Fibroblast of skin of left quadriceps (primary cell): ENCODE measurements at regions not wholly inside any gene's neighbourhood (a gene's known extent, or its start where the extent isn't known, plus 50 kb on each side); places are given as distances from the start of the nearest gene placed in this dataset.
A peak's percentile ranks its signal among the peaks of the same experiment; 100 is the strongest.
"Not testable (repeated sequence)": the region's sequence is repeated elsewhere in the genome, so short reads cannot be mapped to it uniquely, and the experiment has no call there.

Source experiments
- DNase-seq, 2 experiments: peaks; one replicate each; pipeline ENCODE4 v3.0.0-alpha.2; 2013; ENCODE audit warnings: low read depth in 2 of 2

DNA sequence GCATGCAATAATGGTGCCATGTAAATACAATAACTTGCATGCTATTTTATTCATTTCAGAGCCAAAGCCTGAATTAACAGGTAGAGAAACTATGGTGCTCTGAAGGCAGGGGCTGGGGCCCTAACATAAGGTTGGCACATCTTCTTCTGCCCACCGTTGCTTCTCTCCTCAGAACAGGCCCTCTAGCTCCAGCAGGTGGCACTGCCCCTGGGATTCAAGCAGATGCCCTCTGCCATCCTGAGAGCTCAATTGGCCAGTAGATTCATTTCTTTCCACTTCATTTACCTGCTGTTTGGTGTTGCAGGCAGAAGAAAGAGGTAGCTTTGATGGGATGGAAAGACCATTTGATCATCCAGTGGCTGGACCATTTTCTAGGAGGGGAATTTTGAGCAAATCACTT is 130.5 kb downstream of the FOXB1 start:
- DNase-seq, result no peak

DNA sequence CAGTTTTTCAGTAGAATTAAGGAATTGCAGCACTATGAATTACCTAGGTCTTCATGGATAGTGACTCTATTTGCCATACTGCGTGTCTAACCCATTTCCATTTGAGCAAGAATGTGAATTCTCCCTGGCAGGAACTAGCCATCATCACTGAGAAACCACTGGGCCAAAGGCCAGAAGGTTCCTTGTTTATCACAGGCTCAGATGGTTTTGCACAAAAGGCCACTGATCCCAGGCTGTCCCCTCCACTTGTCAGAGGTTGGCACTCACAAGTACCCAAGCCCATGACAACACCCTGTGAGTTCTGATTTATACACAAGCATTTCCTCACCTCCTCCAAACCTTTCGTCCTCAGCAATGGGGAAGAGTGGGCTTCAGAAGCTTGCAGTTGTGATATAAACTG is 131.8 kb downstream of the FOXB1 start:
- DNase-seq, result no peak

DNA sequence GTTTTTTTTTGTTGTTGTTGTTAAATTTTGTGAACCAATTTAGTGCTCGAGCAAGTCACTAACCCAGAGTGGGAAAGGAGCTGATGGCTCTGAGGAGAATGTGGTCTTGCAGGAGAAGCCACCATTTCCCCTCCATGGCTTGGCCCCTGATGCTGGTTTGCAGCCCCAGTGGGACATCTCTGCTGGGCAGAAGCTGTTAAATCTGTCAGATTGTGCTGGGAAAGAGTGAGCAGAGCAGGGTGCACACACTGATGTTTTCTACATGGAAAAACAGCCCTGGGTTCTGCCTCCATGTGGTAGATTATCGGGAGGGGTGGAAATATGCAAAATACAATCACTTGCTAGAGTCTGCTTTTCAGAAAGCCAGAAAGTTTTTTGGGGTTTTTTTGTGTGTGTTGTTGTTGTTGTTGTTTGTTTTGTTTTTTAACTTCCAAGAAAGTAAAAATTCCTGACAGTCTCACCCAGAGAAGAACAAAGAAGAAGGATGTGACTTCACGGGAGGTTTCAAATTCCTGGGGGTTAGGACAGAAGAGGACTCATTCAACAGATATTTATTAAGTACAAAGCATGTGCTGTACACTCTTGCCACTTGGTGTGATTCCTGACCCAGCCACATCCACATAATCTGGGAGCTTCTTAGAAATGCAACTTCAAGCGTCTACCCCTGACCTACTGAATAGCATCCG is 133.7 kb downstream of the FOXB1 start:
- peak; percentile 22 to 25 for DNase-seq

DNA sequence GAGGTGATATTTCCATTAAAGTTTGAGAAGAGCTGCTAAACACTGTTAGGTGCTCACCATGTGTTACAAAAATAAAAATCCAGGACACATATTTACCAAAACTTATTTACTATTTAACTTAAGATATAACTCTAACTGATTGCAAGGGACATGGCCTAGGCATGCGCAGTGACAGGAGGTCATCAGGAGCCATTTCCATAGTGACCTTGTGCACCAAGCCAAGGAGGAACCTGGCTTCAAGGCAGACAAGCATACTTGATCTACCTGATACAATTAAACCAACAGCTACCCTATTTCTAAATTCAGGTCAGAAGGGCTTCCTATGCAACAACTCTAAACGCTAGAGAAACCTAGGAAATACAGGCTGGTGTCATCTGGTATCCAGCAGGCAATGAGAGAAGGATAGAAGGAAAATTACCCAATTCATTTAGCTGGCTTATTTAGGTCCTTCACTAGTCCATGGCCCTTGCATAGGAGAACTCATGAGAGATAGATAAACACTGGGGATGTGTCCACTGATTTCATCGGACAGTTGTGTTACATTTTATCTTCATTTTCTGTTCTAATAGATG is 134.4 kb downstream of the FOXB1 start:
- no peak for DNase-seq

DNA sequence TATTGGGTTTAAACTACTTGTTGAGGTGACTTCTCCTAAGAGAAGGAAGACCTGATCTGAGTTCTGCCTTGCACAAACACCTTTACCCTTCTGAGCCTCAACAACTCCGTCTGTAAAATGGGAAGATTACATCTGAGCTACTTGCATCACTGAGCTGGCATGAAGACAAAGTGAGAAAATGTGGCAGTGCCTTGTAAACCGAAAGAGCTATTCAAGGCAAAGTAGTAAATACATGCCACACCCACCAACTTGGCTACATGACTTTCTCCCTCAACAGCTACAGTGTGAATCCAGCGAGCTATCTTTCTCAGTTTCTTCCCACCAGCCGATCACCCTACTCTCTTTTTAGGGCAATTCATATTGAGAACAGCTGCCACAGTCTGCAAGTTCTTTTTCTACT is 148.3 kb downstream of the FOXB1 start:
- DNase-seq, result no peak

DNA sequence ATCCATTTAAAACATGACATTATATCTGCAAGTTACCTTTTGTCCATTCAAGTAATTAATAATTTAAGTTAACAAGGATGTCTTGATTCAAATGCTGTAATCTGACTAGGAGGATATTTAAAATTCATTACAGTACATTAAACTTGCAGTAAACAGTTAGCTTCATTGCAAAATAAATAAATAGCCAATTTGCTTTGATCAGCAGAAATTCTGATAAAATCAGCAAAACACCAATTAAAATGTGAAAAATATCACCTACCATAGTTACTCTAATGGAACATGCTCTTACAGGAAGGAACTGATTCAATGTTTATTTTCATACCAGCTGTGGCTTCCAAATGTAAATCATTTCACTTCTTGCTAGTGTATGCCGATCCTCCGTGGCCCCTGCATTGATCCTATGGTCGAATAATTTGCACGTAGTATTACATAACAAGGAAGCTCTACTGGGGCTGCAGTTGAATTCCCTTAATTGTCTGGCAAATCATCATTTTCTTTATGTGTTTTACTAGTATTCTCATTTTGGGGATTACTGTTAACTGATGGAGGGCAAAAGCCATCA is 150.7 kb downstream of the FOXB1 start:
- no peak for DNase-seq

DNA sequence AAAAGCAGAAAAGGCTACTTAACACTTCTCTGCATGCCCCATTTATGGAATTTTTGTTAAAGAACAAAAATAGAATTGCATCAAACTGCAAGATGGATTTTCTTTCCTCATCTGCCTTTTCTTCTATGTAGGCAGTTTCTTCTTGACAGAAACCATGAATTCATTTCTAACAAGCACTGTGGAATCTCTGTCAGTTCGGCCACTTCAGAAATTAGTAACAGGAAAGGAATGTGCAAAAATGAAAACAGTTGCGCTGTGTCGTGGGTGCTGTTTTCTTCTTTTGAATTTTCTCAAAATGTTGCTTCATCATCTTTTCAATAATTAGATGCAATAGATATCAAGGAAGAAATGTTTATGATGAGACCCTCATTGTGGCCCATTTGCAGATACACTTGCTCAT is 151.6 kb downstream of the FOXB1 start:
- peak; percentile 31 to 39 for DNase-seq

DNA sequence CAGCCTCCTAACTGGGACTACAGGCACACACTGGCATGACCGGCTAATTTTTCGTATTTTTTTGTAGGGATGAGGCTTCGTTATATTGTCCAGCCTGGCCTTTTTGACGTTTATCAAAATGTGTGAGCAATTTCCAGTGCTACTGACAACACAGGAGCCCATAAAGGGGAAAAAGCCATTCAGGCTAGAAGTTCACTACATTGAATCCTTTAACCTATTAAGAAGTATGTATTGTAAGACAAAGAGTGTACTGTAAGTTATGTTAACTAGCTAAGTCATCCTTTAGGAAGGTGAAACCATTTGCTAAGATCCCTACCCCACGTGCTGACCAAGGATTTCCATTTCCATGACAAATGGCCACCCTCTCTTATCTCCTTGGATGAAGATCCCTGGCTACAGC is 156.8 kb downstream of the FOXB1 start:
- no peak for DNase-seq

DNA sequence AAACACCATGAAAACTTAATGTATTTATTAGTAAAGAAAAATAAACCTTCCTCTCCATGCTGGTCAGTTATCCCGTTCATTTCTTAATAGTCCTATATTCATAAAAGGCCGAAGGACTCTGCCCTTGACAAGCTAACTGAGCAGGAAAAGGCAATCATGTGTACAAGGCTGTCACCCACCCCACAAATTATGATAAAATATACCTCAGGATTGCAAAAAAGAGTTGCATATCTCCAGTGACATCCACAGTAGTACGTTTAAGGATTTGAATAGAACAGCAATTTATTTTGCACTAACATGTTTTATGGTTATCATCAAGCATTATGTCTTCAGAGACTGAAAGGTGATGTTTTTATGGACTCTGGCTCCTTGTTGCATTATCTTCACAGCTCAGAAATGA is 157.6 kb downstream of the FOXB1 start:
- no peak for DNase-seq

DNA sequence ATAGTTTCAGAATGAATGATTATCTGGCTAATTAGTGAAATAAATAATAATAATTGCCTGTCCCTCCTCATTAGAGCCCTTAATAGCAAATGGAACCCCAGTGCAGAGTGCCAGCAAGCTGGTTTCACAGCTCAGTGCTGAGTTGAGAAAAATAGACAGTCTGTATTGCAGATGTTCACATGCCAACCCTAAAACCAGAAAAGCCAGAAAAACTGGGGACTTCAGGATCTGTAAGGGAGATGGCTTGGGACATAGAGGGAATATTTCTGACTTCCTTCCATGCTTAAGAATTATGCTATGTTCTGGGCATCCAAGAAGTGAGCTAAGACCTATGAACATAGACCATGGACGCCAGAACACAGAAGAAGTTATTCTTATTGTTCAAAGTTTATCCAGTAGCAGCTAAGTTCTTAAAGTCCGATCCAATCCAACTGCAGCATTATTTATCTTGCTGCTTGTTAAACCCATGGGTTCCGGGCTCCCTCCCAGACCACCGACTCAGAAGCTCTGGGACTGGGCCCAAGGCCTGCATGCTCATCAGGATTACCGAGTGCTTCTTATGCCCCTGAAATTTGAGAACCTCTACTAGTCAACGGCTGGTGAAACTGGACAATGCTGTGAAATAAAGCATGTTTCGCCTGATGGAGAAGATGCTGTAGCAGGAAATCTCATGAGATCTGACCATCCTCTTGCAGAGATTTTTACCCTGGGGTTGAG is 158.3 kb downstream of the FOXB1 start:
- DNase-seq, result no peak

DNA sequence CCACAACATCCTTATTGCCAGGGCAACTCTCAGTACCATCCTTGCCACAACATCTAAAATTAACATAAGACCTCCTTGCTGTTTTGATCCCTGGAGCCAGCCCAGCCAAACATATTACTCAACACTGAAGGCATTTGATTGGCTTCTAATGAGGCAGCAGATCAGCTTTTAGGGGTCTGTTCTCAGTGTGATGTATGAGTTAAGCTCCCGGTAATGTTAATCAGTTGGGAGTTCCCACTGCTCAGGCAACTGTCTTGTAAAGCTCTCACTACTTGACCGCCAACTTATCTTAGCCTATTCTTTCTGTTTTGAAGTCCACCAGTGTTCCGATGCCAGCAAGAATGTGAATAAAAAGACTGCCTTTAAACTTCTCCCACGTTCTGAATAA is 158.9 kb downstream of the FOXB1 start:
- no peak for DNase-seq

DNA sequence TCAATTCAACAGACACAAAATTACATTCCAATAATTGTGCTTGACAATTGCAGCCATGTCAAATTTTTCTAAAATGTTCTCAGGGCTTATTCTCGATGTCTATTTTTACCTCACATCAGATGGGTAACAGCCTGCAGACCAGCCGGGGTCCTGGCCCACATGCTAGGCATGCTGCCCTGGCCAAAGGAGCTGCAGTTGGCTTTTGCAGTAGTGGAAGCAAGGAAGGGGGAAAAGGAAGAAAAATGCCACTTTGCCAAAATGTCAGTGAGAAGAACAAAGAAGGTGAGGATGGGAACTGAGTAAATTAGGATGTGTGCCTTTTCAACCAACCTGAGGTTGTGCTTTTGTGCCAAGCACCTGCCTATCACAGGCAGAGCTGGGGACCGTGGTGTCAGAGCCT is 161.0 kb downstream of the FOXB1 start:
- no peak for DNase-seq

DNA sequence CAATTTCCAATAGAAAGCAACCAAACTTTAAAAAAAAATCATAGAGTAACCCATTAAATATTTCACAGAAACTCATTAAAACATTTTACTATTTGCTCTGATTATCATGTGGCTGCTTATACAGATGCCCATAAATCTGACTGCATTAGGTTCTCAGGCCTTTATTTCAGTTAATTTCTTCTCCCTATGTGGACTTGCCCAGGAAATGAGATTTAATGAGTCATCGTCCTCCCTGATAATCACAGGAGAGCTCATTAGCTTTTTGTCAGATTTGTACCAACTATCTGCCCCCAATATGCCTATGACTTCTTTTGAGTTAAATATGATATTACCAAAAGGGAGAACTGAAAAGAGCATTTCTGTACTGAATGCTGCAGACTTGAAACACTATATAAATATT is 168.0 kb downstream of the FOXB1 start:
- no peak for DNase-seq

DNA sequence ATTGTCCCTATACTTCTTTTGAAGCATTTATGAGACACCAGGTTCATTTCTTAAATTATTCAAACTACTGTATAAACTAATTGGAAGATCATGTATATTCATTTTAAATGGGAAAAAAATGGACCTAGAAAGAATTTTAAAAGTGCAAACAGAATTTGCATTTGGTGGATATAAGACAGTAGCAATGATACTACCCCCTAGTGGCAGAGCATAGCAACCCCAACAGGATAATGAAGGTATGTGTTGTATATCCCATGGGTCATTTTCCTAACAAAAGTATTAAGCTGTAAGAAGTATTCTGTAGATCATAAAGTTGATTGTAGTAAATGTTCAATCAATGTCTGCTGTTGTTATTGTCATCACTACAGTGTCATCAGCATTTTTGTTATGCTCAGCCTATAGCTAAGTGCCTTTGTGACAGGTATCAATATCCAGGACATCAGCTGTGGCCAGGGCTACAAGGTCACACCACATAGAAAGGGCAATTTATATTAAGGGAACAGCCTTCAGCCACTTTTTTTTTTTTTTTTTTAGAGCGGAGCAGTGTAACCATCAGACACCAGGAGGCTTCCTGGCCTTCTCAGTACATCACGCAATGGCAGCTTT is 175.8 kb downstream of the FOXB1 start:
- peak; percentile 20 to 27 for DNase-seq

DNA sequence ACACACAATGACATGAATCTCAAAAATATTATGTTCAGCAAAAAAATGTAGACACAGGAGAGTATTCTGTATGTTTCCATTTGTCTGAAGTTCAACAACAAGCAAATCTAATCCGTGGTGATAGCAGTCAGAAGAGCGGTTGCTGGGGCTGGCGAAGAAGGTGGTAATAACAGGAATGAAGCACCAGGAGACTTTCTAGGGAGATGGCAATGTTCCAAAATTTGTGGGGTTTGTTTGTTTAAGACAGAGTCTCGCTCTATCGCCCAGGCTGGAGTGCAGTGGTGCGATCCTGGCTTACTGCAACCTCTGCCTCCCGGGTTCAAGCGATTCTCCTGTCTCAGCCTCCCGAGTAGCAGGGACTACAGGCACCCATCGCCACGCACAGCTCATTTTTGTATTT is 177.8 kb downstream of the FOXB1 start:
- not testable (repeated sequence) for DNase-seq

DNA sequence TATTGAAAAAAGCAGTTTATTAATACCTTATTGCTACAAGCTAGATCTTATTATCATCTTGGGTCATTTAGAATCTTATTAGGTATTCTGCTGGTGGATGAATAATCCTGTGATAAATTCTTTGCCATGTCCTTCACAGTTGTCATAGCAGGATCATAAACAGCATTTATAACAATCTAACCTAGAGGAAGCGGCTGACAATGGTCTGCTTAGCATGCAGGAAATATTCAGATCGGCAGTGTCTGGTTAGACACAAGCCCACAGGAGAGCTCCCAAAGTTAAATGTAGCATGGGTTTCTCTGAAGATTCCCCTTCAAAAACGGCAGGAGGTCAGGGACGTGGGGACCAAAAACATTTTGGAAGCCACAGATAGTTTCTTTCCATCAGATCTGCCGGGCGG is 179.3 kb downstream of the FOXB1 start:
- no peak for DNase-seq

DNA sequence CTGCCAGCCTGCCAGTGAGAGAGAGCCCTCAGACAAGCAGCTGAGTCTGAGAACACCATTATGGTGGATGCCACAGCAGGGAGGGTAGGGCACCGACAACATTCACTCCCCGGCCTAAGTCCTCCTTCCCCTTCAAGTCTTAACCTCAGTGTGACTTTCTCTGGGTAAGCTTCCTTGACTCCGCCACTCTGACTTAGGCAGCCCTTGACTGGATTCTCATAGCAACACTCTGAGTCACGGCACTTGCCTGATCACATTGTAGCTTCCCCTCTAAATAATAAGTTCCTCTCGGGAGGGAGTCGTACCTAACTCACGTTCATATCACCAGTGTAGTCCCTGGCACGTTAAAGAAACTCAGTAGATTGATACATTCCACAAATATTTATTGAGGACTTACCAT is 180.5 kb downstream of the FOXB1 start:
- DNase-seq, result no peak

DNA sequence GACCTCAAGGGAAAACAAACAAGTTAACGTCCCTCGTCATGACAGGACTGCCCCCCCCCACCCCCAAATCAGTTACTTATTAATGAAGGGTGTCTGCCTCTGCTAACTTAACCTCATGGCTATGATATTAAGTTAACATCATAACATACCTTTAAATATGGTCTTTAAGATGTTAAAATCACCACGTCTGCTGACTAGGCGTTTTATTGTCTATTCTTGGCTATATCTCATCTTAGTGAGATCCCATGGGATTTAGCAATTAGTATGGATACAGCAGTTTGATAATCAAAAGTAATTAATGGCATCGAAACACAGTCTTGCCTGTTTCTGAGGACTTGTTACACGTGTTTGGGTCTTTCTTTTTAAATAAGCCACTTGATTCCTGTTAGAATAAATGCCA is 186.9 kb downstream of the FOXB1 start:
- no peak for DNase-seq

DNA sequence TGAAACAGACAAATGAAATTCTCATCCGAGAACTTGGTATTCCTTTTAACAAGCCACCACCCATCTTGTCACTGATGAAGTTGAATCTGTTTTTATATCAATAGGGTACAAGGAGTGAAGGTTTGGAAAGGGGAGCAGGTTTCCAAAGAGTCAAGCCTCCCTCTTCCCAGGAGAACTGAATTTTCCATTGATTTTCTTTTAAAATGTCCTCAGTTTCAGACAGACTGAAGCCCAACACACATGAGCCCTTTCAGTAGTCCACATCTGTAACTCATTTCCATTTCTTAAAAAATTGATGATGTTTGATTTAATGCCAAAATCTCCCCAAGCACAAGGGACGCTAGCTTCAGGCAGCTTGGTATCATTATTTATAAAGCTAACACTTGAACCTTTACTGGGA is 187.7 kb downstream of the FOXB1 start:
- DNase-seq, result no peak

DNA sequence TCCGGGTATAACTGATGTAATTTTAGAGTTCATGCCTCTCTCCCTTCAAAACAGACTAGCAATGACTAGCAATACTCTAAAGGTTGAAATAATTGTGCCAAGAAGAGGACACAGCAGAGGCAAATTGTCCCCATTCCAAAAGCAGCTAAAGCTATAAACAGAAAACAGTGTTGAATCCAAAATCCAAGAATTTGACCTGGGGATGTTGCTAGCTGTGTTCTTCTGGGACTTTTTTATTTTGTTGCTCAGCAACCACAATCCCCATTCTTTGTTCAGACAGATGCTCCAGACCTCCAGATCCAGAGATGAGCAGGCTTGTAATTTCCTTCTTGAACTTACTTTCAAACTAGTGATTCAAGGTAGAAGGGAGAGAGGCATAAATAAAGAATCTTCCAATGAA is 191.5 kb downstream of the FOXB1 start:
- no peak for DNase-seq

DNA sequence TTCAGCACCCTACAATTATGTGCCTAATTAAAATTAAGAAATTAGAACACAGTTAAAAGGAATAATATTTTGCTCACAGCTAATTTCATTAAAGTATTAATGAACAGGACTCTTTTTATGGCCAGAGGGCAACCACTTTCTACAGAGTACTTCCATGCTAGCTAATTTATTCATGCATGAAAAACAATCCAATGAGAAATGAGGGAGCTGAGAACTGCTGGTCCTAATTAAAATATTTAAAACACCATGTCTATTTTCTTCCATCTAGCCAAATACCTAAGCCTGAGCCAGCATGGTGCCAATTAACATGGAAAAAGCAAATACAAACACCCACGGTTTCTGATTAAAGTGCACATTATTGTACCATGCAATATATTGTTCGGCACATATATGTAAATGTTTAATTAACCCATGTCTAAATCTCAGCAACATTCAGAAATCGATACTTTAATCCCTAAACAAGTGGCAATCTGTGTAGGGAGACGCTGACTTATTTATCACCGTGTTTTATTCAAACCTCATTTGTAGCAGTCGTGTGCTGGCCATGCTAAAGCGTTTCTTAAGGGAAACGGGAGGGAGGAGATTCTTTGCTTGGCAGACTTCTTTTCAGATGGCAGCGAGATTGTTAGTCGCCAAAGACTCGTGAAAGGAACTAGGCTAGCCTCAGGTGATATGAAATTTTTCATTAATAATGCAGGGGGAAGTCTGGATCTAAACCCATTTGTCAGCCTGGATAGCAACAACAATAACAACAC is 193.5 kb downstream of the ANXA2 start:
- no peak for DNase-seq

DNA sequence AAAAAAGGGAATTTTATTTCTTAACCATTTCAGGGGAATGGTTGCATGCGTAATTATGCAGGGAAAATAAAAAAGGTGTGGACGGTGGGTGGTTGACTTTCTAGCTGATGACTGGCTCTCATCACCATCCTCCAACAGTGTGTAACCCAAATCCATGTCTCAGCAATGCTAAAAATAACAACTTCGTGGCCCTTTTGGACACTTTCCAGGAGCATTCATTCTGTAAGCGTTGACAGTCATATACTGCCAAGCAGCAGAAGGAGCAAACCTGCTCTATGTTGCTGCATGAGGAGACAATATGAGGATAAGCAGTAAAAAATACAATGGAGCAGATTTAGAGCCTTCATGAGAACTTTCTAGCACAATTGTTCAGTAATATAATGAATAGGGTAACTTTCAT is 189.1 kb downstream of the ANXA2 start:
- DNase-seq, result peak; percentile 52 to 59
